T-helper 17 cell (primary cell): ENCODE measurements at regions not wholly inside any gene's neighbourhood (a gene's known extent, or its start where the extent isn't known, plus 50 kb on each side); places are given as distances from the start of the nearest gene placed in this dataset.

Experiments
- ATAC-seq: fragments of 150-1000 bp; cut with Tn5 transposase; 2 replicates; pipeline ENCODE4 v1.10.0; 2021; ENCODE audit warnings: mild to moderate bottlenecking, moderate library complexity
- DNase-seq, 3 donors: peaks; one replicate each; pipeline versions ENCODE4 v3.0.0 to v3.0.0-alpha.2; 2020 to 2021
- H3K9me3 ChIP-seq: one replicate; pipeline ENCODE4 v1.7.0; 2013; ENCODE audit warnings: low read length, mild to moderate bottlenecking; ENCODE audit not compliant: control insufficient read depth, poor library complexity, severe bottlenecking
- H3K27ac Mint-ChIP-seq: one replicate; pipeline ENCODE4 v1.8.0; 2022; ENCODE audit warnings: mild to moderate bottlenecking, moderate library complexity, mixed read lengths
- H3K27me3 Mint-ChIP-seq: one replicate; pipeline ENCODE4 v1.8.0; 2022; ENCODE audit warnings: mixed read lengths
- H3K36me3 Mint-ChIP-seq: one replicate; pipeline ENCODE4 v1.8.0; 2022; ENCODE audit warnings: low read depth, mixed read lengths
- H3K4me1 Mint-ChIP-seq: one replicate; pipeline ENCODE4 v1.8.0; 2022; ENCODE audit warnings: mild to moderate bottlenecking, mixed read lengths
- H3K4me3 Mint-ChIP-seq: one replicate; pipeline ENCODE4 v1.8.0; 2022; ENCODE audit warnings: mild to moderate bottlenecking, moderate library complexity, mixed read lengths

DNA sequence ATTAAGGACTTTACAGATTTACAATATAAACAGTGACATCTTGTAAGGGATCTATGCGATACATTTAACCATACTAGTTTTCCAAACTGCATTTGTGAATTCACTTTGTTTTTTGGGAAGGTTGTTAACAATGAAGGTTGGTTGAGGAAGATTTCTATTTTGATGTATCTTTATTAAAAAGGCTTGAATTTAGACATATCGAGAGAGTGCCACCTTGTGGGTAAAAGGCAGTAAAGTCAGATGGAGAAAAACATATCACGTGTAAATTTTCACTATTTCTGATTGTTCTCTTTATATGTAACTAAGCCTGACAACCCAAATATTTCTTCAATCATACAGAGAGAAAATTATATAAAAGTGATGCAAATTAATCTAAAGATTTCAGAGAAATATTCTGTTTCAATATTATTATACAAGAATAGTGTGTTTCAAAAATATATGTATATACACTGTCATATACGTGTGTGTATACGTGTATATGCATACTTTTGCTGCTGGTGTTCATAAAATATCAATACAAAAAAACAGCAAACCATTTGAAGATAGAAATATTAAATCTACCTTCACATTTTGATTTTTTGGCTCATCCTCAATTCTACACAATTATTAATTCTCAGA is 988.6 kb downstream of the SORCS1 start:
- no peak for ATAC-seq
- no peak overlapping the region for H3K4me3 Mint-ChIP-seq

DNA sequence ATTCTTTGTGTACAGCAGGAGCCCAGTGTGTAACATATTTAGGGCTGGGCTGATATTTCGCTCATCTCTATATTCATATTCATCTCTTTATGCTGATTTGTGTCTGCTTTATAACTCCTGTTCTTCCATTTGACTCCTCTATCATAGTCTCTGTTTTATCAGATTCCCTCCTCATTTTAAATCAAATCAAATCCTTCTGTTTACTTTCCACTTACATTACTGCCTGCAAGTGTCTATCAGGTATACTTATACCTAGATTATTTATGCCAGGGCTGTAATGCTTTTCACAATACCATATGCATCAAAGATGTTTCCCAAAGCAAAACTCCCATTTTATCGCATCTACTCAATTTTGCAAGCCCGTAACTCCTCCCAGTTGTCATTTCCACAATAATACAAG is 990.7 kb downstream of the SORCS1 start:
- ATAC-seq (no peak), DNase-seq (no peak)
- no peak overlapping the region for H3K4me3 Mint-ChIP-seq
- H3K27ac Mint-ChIP-seq: no peak overlapping the region
- H3K9me3 ChIP-seq: peaks cover 3% of the 10 kb centered on the region
- H3K4me1 Mint-ChIP-seq: no peaks in the 10 kb centered on the region
- no peaks in the 10 kb centered on the region for H3K36me3 Mint-ChIP-seq
- no peaks in the 10 kb centered on the region for H3K27me3 Mint-ChIP-seq

More for the DNA sequence above, 988.6 kb downstream of the SORCS1 start:
- no peaks in the 10 kb centered on the region for H3K27me3 Mint-ChIP-seq
- no peak for DNase-seq
- H3K4me1 Mint-ChIP-seq: no peaks in the 10 kb centered on the region
- H3K9me3 ChIP-seq: peaks cover 3% of the 10 kb centered on the region
- H3K27ac Mint-ChIP-seq: no peak overlapping the region
- H3K36me3 Mint-ChIP-seq: no peaks in the 10 kb centered on the region

DNA sequence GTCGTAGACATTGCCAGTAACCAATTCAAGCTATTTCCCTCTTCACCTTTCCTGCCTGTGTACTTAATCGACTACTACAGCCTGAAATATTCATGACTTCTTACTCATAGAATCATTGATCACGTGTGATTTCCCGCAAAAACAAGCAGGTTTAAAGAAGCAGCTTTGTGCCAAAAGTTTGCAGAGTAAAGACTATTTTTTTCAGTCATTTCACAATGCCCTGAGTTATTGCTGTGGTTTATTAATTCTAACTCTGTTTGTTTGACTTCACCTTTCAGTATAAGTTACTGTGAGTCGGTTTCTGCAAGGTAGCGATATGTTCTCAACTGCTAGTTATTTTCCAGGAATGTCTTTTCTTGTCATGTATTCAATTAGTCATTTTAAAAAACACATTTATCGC is 995.3 kb downstream of the SORCS1 start:
- DNase-seq (no peak), ATAC-seq (no peak)
- Mint-ChIP-seq H3K27me3 (no peaks in the 10 kb centered on the region), H3K36me3 (no peaks in the 10 kb centered on the region), H3K4me3 (no peak overlapping the region), H3K27ac (no peak overlapping the region), H3K4me1 (no peaks in the 10 kb centered on the region)
- no peaks in the 10 kb centered on the region for H3K9me3 ChIP-seq

DNA sequence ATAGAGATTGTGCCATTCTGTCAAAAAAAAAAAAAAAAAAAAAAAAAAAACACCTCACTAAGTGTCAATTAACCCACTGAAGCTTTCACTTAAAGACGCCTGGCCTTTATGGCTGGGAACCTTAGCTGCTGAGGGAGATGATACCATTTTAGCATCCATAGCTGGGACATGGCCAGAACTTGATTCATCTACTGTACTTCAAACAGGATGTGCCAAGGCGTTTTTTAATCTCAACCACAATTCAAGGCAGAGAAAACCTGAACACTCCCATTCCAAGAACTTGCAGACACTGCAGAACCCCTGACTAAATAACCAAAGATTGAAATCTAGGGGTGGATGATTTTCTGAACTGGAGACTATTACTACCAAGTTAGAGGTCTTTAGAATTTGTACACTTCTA is 996.6 kb downstream of the SORCS1 start:
- Mint-ChIP-seq H3K36me3 (no peaks in the 10 kb centered on the region), H3K4me3 (no peak overlapping the region), H3K27me3 (no peaks in the 10 kb centered on the region), H3K4me1 (no peaks in the 10 kb centered on the region), H3K27ac (no peak overlapping the region)
- no peak for ATAC-seq
- no peak for DNase-seq
- H3K9me3 ChIP-seq: no peaks in the 10 kb centered on the region

DNA sequence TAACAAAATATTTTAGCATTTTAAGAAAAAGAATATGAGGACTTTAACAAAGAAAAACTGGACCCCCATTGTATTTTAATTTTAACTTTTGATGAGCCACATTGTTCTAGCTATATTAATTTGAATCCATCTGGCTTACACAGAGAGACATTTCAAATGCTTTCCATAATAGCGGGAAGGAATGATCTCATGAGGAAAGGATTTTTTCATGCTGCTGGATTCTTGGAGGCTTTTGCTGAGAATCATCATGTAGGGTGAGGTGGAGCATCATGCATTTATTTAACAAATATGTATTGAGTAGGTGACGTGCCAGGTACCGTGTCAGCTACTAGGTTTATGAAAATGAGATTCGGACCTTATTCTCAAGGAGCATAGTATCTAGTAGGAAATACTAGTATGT is 1006.3 kb downstream of the SORCS1 start:
- H3K4me1 Mint-ChIP-seq: no peaks in the 10 kb centered on the region
- ATAC-seq: no peak
- H3K36me3 Mint-ChIP-seq: no peaks in the 10 kb centered on the region
- H3K27me3 Mint-ChIP-seq: no peaks in the 10 kb centered on the region
- no peak overlapping the region for H3K27ac Mint-ChIP-seq
- H3K9me3 ChIP-seq: peaks cover 2% of the 10 kb centered on the region
- H3K4me3 Mint-ChIP-seq: no peak overlapping the region
- DNase-seq: no peak

DNA sequence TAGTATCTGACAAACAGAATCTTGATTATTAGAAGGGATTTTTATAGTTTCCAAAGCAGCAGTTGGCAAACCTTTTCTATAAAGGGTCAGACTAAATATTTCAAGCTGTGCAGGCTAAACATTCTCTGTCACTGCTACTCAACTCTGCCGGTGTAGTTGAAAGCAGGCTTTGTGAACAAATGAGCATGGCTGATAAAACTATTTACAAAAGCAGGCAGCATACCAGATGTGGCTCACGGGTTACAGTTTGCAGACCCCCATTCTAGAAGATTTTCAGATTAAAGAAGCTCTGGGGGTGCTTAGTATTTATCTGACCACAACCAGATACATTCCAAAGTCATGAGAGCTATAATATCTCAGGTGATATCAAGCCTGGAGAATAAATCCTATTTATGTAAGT is 1017.5 kb downstream of the SORCS1 start:
- ATAC-seq (no peak), DNase-seq (no peak)
- no peaks in the 10 kb centered on the region for H3K27me3 Mint-ChIP-seq
- H3K9me3 ChIP-seq: no peaks in the 10 kb centered on the region
- H3K27ac Mint-ChIP-seq: no peak overlapping the region
- no peaks in the 10 kb centered on the region for H3K36me3 Mint-ChIP-seq
- no peaks in the 10 kb centered on the region for H3K4me1 Mint-ChIP-seq
- no peak overlapping the region for H3K4me3 Mint-ChIP-seq

DNA sequence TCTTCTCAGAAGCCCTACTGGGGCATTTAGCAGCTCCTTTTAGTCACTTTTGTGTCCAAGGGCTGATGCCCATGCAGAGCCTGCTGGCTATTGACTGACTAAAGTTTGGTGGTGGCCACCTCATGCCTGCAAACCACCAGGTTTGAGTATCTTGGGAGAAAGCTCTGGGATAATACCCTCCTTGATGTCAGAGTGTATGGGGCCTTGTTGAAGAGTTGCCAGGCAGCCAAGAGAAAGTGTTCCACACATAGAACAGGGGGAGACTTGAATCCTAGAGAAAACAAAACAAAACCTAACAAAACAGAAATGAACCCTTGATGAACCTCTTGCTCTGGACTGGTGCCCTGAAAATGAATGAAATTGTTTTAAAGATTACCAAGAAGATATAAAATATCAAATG is 1024.6 kb downstream of the SORCS1 start:
- H3K27ac Mint-ChIP-seq: no peak overlapping the region
- DNase-seq (no peak), ATAC-seq (no peak)
- H3K36me3 Mint-ChIP-seq: no peaks in the 10 kb centered on the region
- no peaks in the 10 kb centered on the region for H3K4me1 Mint-ChIP-seq
- no peaks in the 10 kb centered on the region for H3K27me3 Mint-ChIP-seq
- H3K9me3 ChIP-seq: no peaks in the 10 kb centered on the region
- H3K4me3 Mint-ChIP-seq: no peak overlapping the region

DNA sequence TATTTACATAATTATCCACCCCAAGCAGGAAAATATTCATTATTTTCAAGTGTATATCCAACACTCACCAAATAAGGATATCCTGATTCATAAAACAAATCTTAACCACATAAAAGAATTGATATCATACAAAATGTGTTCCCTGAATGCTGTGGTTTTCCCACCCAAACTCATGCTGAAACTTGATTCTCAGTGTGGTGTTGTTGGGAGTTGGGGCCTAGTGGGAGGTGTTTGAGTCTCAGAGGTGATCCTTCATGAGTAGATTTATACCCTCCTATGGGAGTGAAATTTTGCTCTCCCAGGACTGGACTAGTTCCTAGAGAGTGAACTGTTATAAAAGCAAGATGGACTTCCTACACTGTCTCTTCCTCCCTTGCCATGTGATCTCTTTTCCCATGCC is 1028.3 kb downstream of the SORCS1 start:
- no peak for ATAC-seq
- DNase-seq: no peak
- no peaks in the 10 kb centered on the region for H3K9me3 ChIP-seq
- Mint-ChIP-seq H3K4me1 (no peaks in the 10 kb centered on the region), H3K4me3 (no peak overlapping the region), H3K27ac (no peak overlapping the region), H3K36me3 (no peaks in the 10 kb centered on the region), H3K27me3 (no peaks in the 10 kb centered on the region)

DNA sequence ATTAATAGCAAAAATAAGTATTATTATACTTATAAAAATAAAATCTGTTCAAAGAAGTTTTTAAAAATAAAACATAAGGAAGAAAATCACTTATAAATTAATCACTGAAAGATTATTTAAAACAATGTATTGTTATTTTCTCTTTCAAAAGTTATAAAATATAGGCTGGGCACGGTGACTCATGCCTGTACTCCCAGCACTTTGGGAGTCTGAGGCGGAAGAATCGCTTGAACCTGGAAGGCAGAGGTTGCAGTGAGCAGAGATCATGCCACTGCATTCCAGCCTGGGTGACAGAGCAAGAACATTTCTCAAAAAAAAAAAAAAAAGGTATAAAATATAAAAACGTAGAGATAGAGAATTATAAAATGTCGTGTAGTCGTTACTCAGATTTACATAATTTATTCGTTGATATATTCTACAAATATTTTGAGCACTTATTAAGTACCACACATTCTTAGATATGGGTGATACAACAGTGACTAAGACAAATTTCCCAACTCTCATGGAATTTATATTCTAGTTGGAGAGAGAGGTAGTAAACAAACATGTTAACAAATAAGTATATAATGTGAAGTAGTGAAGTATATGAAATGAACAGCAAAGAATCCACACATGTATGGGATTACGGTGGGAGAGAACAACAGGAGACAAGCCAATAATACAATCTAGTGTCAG is 1030.0 kb downstream of the SORCS1 start:
- no peak for DNase-seq
- no peaks in the 10 kb centered on the region for H3K4me1 Mint-ChIP-seq
- H3K27ac Mint-ChIP-seq: no peak overlapping the region
- no peaks in the 10 kb centered on the region for H3K27me3 Mint-ChIP-seq
- H3K36me3 Mint-ChIP-seq: no peaks in the 10 kb centered on the region
- ATAC-seq: no peak
- no peaks in the 10 kb centered on the region for H3K9me3 ChIP-seq
- no peak overlapping the region for H3K4me3 Mint-ChIP-seq

DNA sequence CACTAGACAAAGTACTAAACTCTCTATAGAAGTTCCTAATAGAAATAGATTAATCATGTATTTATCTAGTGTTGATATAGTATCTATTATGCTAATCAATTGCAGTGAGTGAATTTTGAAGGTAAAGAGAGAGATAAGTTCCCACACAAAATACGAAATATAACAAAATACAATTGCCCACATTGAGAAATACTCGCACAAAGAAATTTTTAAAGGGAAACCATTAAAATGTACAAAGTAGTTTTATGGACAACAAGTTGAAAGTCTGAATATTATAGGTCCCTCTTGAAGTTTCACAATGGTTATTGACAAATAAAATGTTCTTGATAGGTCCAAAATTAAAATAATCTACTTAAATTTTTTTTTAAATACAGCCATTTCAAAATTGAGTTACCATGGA is 1031.1 kb downstream of the SORCS1 start:
- no peaks in the 10 kb centered on the region for H3K9me3 ChIP-seq
- no peaks in the 10 kb centered on the region for H3K27me3 Mint-ChIP-seq
- DNase-seq: no peak
- ATAC-seq: no peak
- no peak overlapping the region for H3K4me3 Mint-ChIP-seq
- H3K4me1 Mint-ChIP-seq: no peaks in the 10 kb centered on the region
- no peaks in the 10 kb centered on the region for H3K36me3 Mint-ChIP-seq
- H3K27ac Mint-ChIP-seq: no peak overlapping the region

DNA sequence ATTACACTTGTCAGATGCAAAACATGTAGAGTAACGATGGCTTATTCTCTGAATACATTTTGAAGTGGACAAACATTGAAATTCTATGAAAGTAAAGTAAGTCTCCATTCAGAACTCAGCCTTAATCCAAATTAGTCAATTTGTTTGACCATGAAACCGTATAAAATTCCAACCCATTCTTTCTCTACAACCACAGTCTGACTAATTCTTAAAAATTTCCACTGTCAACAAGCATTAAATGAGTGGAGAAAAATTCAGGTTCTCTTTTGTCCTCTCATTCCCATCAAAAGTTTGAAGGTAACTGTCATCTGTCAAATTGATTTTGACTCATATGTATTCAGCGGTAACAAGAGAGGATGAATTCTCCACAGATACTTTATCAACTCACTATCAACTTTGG is 1031.5 kb downstream of the SORCS1 start:
- Mint-ChIP-seq H3K27me3 (no peaks in the 10 kb centered on the region), H3K4me3 (no peak overlapping the region), H3K27ac (no peak overlapping the region), H3K4me1 (no peaks in the 10 kb centered on the region), H3K36me3 (no peaks in the 10 kb centered on the region)
- ATAC-seq (no peak), DNase-seq (no peak)
- H3K9me3 ChIP-seq: no peaks in the 10 kb centered on the region

DNA sequence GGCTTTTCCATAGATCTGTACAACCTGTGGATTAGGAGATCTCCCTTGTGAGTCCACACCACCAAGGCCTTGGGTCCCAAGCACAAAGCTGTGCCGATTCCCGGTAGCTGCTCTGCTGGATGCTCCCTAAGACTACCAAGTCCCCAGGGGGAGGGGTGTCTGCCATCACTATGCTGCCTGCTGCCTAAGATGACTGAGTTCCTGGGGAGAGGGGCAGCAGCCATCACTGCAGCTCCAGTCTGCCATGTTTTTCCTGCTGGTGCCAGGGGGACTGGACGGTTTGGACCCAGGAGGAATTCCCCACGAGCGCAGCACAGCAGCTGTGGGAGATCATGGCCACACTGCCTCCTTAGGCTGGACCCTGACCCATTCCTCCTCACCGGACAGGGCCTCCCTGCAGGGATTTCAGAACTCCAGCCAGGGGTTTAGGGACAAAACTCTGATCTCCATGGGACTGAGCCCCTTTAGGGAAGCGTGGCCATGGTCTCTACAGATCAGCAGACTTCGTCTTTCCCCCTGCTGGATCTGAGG is 1049.8 kb downstream of the SORCS1 start:
- ATAC-seq: no peak
- Mint-ChIP-seq H3K4me3 (no peak overlapping the region), H3K36me3 (no peaks in the 10 kb centered on the region), H3K27me3 (no peaks in the 10 kb centered on the region), H3K4me1 (no peaks in the 10 kb centered on the region), H3K27ac (no peak overlapping the region)
- DNase-seq: no peak
- no peaks in the 10 kb centered on the region for H3K9me3 ChIP-seq

DNA sequence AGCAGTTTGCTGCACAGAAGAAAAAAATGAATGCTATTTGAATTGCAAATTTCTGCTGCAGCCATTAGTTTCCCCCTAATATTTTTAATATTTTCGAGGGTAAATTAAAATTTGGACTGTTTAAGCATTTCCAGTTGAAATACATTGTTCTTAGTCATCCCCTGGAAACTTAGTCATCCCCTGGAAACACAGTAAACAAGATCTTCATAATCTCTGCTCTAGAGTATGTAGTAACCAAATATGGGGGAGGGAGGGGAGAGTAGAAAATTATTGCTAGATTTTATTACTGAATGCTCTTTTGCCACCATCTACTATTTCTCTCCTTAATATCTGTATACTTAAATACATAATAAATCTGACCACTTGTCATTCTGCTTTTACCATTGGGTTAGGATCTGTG is 1053.3 kb downstream of the SORCS1 start:
- Mint-ChIP-seq H3K27me3 (no peaks in the 10 kb centered on the region), H3K27ac (no peak overlapping the region), H3K4me1 (no peaks in the 10 kb centered on the region), H3K36me3 (no peaks in the 10 kb centered on the region), H3K4me3 (no peak overlapping the region)
- no peak for DNase-seq
- H3K9me3 ChIP-seq: no peaks in the 10 kb centered on the region
- no peak for ATAC-seq

DNA sequence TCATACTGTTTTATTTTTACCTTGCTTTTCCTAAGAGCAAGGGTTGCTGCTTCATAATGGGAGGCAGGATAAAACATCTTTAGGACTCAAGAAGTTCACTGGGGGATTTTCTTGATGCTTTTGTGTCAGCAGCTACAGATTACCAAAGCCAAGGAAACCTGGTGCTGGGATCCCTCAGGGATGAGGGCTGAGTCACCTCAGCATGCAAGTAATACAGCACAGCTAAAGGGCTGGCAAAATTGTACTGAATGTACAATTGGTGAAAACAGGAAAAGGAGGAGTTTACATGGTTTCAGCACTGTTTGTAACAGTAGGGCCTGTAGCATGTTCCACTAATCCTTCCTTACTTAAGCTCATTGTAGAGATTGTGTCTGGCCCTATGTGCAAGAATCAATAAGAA is 1056.8 kb downstream of the SORCS1 start:
- H3K9me3 ChIP-seq: no peaks in the 10 kb centered on the region
- H3K4me3 Mint-ChIP-seq: no peak overlapping the region
- H3K36me3 Mint-ChIP-seq: no peaks in the 10 kb centered on the region
- H3K27ac Mint-ChIP-seq: no peak overlapping the region
- ATAC-seq (no peak), DNase-seq (no peak)
- H3K27me3 Mint-ChIP-seq: no peaks in the 10 kb centered on the region
- no peaks in the 10 kb centered on the region for H3K4me1 Mint-ChIP-seq
